HG03354 (cell line): ENCODE measurements at regions not wholly inside any gene's neighbourhood (a gene's known extent, or its start where the extent isn't known, plus 50 kb on each side); places are given as distances from the start of the nearest gene placed in this dataset.
"Not testable (repeated sequence)": the region's sequence is repeated elsewhere in the genome, so short reads cannot be mapped to it uniquely, and the experiment has no call there.

ENCODE experiments used
- ATAC-seq: cut with Tn5 transposase; IDR thresholded peaks from one replicate; pipeline ENCODE4 v1.9.1; 2021; ENCODE audit warnings: mild to moderate bottlenecking; ENCODE audit not compliant: unreplicated experiment, poor library complexity, severe bottlenecking

GRCh38 chr12:24688601-24689000 lies 260.3 kb downstream of the BCAT1 start:
- ATAC-seq = no peak

GRCh38 chr12:24681570-24681969 lies 267.3 kb downstream of the BCAT1 start:
- no peak for ATAC-seq

- no peak for ATAC-seq
These were observed 269.8 kb downstream of the BCAT1 start for GRCh38 chr12:24679126-24679525.

GRCh38 chr12:24678436-24678835 lies 270.5 kb downstream of the BCAT1 start:
- no peak for ATAC-seq

GRCh38 chr12:24668563-24668962 lies 280.3 kb downstream of the BCAT1 start:
- ATAC-seq = no peak

- no peak for ATAC-seq
These were observed 284.6 kb downstream of the BCAT1 start for GRCh38 chr12:24664161-24664880.

- no peak for ATAC-seq
These were observed 287.2 kb downstream of the BCAT1 start for GRCh38 chr12:24661657-24662096.

GRCh38 chr12:24659016-24659415 lies 289.9 kb downstream of the BCAT1 start:
- ATAC-seq = no peak

- not testable (repeated sequence) for ATAC-seq
These were observed 294.6 kb downstream of the BCAT1 start for GRCh38 chr12:24654344-24654743.

GRCh38 chr12:24649634-24650033 lies 299.3 kb downstream of the BCAT1 start:
- ATAC-seq = no peak

GRCh38 chr12:24649209-24649608 lies 299.7 kb downstream of the BCAT1 start:
- ATAC-seq = no peak

- ATAC-seq = no peak
These were observed 303.6 kb downstream of the BCAT1 start for GRCh38 chr12:24645254-24645653.

GRCh38 chr12:24643120-24644119 lies 305.5 kb downstream of the BCAT1 start:
- ATAC-seq = no peak

- no peak for ATAC-seq
These were observed 309.3 kb downstream of the BCAT1 start for GRCh38 chr12:24639641-24640040.

GRCh38 chr12:24632466-24632865 lies 316.4 kb downstream of the BCAT1 start:
- no peak for ATAC-seq

GRCh38 chr12:24631676-24632426 lies 317.1 kb downstream of the BCAT1 start:
- no peak for ATAC-seq

- no peak for ATAC-seq
These were observed 318.0 kb downstream of the BCAT1 start for GRCh38 chr12:24630856-24631255.

GRCh38 chr12:24630446-24630845 lies 318.5 kb downstream of the BCAT1 start:
- ATAC-seq = no peak

GRCh38 chr12:24625103-24625502 lies 323.8 kb downstream of the BCAT1 start:
- no peak for ATAC-seq

GRCh38 chr12:24619954-24620353 lies 328.9 kb downstream of the BCAT1 start:
- not testable (repeated sequence) for ATAC-seq
